ENCODE measurements at regions not wholly inside any gene's neighbourhood (a gene's known extent, or its start where the extent isn't known, plus 50 kb on each side); places are given as distances from the start of the nearest gene placed in this dataset.
"Not testable (repeated sequence)": the region's sequence is repeated elsewhere in the genome, so short reads cannot be mapped to it uniquely, and the experiment has no call there.

GRCh38 chrX:53883196-53883595, 161.1 kb downstream of the PHF8 start:
- DNase-seq (ENCODE audit: low spot score) = no peak

GRCh38 chrX:53882331-53882730, 161.9 kb downstream of the PHF8 start:
- peak; percentile 30 for DNase-seq (ENCODE audit: low spot score)

GRCh38 chrX:53880786-53881185, 163.5 kb downstream of the PHF8 start:
- DNase-seq (ENCODE audit: low spot score) = not testable (repeated sequence)

- DNase-seq (ENCODE audit: low spot score) = no peak
Measured at GRCh38 chrX:53859890-53860289, 173.4 kb upstream of the HUWE1 start.

- DNase-seq (ENCODE audit: low spot score) = peak; percentile 34
Measured at GRCh38 chrX:53831662-53832635, 145.4 kb upstream of the HUWE1 start.

GRCh38 chrX:53824686-53825085, 138.2 kb upstream of the HUWE1 start:
- no peak for DNase-seq (ENCODE audit: low spot score)

GRCh38 chrX:53818115-53818514, 131.6 kb upstream of the HUWE1 start:
- DNase-seq (ENCODE audit: low spot score) = not testable (repeated sequence)

GRCh38 chrX:53817548-53817947, 131.0 kb upstream of the HUWE1 start:
- no peak for DNase-seq (ENCODE audit: low spot score)

GRCh38 chrX:53813670-53814440, 127.3 kb upstream of the HUWE1 start:
- no peak for DNase-seq (ENCODE audit: low spot score)

GRCh38 chrX:53798281-53798680, 111.8 kb upstream of the HUWE1 start:
- DNase-seq (ENCODE audit: low spot score) = no peak

GRCh38 chrX:53795576-53795975, 109.1 kb upstream of the HUWE1 start:
- DNase-seq (ENCODE audit: low spot score) = no peak

- DNase-seq (ENCODE audit: low spot score) = no peak
Measured at GRCh38 chrX:53794181-53794580, 107.7 kb upstream of the HUWE1 start.

GRCh38 chrX:53768865-53769264, 82.3 kb upstream of the HUWE1 start:
- DNase-seq (ENCODE audit: low spot score) = no peak

GRCh38 chrX:53768451-53768850, 81.9 kb upstream of the HUWE1 start:
- DNase-seq (ENCODE audit: low spot score) = no peak

- DNase-seq (ENCODE audit: low spot score) = no peak
Measured at GRCh38 chrX:53767544-53767943, 81.0 kb upstream of the HUWE1 start.

GRCh38 chrX:53757181-53757580, 70.7 kb upstream of the HUWE1 start:
- not testable (repeated sequence) for DNase-seq (ENCODE audit: low spot score)

- no peak for DNase-seq (ENCODE audit: low spot score)
Measured at GRCh38 chrX:53746718-53747117, 60.2 kb upstream of the HUWE1 start.

GRCh38 chrX:53743244-53743643, 56.7 kb upstream of the HUWE1 start:
- DNase-seq (ENCODE audit: low spot score) = no peak

GRCh38 chrX:53738370-53738906, 51.9 kb upstream of the HUWE1 start:
- DNase-seq (ENCODE audit: low spot score) = no peak

All from HuH-7 (cell line).